Hippocampal formation (tissue), 2 donors: ENCODE measurements at regions not wholly inside any gene's neighbourhood (a gene's known extent, or its start where the extent isn't known, plus 50 kb on each side); places are given as distances from the start of the nearest gene placed in this dataset.

ENCODE experiments used
- DNase-seq, 2 donors: peaks; one replicate each; lab custom pipeline; 2025; lab: John Stamatoyannopoulos, UW

DNA sequence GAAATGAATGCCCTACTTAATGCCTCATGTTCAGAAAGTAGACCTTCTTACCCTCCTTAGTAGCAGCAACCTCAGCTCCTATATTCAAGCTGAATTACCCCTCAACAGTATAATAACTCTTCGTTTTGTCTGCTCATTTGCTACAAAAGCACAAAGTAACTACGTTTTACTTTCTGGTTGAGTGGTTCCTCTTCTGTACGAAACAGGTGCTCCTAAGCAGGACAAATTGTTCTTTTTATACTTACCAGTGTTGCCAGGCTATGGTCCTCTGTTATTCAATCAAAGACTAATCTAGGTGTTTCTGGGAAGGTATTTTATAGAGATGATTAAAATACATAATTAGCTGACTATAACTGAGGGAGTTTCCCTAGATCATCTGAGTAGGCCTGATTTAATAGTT is 484.2 kb upstream of the ADAMTS5 start:
- DNase-seq, result no peak

DNA sequence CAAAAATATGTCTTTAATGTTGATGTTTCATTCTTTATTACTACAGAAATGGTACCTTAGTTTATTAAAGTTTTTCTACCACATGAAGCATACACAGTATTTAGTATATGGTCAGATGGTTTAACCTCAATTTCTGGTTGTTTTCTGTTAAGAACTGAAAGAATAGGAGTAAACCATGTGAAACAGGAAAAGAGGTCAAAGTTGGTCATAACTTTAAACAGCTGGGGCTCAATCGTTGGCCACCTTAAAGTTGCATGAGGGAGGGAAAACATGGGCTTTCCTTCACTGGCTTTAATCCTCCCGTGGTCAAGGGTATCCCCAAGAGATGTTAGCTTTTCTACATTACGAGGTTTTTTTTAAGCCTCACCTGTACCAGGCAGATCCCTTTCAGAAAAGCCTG is 483.3 kb upstream of the ADAMTS5 start:
- DNase-seq, result no peak

DNA sequence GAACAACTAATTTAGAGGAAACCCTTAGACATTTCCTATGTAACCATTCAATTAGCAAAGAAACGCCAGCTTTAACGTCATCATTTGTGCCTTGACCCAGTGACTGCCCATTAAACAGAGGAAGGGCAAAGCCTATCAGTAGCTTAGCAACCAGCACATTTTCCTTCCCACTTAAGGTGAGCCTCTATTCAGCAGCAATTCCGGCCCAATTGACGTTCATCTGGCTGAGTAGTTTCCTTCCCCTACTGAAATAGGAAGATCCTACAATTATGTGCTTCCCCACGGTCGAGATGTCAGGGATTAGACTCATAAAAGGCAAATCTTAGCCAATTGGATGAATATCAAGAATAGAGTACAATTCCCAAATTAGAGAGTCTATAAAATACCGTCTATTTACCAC is 482.1 kb upstream of the ADAMTS5 start:
- no peak for DNase-seq

DNA sequence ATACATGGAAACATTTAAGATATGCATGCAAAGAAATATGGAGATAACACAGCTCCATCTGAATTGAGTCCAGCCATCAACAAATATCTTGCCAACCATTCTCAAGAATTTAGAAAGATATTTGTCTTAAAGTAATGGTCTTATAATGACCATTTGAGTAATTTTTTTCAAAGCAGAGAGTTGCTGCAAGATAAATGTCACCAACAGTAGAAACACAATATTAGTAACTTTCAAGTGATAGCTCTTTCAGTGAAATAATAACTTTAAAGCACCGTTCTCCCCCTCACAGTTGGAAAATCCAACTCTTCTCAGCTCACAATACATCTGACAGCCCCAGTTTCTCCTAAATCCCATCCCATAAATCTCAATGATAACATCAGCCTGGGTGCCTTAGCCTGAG is 481.0 kb upstream of the ADAMTS5 start:
- DNase-seq, result no peak

DNA sequence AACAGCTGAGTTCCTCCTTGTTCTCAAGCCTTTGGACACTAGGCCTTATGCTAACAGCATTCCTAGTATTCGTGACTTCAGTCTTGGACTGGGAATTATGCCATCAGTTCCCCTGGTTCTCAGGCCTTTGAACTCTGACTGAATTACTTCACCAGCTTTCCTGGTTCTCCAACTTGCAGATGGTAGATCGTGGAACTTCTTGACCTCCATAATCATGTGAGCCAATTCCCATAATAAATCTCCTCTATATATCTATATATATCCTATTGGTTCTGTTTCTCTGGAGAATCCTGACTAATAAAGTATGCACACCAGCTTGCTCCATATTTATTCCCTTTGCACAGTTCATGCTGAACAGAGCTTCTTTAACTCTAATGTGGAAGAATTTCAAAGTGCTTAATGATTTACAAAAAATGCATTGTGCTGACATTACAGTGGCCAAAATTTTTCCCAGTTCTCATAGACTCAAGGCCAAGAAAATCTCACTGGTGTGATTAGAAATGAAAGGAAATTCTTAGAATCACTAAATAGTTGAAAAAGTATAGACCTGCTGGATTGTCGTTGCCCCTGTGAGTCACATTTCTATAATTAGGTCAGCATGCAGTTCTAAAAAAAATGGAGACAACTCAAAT is 462.9 kb upstream of the ADAMTS5 start:
- DNase-seq, result no peak

DNA sequence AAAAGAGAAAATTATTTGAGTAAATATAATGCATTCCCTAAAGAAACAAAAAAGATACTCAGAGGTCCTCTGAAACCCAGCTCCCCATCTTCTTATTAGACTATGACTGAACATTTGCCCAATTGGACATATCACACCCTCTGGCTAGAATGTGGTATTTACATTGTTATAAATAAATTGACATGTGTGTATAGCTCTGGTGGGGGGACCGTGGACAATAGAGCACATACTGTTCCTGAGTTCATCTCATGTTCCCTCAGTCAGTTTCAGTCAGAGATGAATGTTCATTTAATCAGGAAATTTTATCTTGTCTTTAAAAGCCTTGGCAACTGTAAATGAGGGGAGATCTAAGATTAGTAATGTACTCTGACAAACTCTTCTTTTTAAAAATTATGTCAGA is 459.3 kb upstream of the ADAMTS5 start:
- DNase-seq, result no peak

DNA sequence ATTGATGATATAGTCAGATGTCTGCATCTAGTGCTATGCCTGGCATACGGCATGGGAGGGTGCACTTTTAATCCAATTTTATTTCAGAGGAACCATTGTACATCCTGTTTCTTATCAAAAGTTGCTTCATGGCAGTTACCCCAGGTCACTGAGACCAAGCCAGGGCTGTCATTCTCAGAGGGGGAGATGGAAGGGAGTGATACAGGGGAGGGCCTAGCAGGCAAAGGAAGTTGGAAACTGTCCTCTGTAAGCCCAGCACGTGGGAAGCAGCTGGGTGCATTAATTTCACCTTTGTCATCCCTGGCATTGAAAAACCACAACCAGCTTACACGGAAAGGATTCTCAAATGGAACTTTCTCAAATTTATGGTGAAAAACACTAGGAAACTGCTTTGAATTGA is 458.7 kb upstream of the ADAMTS5 start:
- DNase-seq, result no peak

DNA sequence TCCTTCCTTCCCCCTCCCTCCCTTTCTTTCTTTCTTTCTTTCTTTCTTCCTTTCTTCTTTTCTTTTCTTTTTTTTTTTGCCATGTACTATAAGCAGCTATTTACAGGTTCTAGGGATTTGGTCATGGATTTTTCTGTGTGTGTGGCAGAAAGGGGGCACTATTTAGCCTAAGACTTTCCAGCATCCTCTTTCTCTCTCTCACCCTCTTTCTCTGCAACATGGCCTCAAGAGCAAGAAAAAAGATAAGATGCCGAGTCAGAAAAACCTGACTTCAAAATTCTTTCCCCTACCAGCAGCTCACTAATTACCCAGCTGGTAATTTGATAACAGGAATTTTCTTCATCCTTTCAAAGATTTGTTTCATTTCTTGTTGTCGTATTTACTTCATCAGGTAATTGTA is 458.3 kb upstream of the ADAMTS5 start:
- no peak for DNase-seq

DNA sequence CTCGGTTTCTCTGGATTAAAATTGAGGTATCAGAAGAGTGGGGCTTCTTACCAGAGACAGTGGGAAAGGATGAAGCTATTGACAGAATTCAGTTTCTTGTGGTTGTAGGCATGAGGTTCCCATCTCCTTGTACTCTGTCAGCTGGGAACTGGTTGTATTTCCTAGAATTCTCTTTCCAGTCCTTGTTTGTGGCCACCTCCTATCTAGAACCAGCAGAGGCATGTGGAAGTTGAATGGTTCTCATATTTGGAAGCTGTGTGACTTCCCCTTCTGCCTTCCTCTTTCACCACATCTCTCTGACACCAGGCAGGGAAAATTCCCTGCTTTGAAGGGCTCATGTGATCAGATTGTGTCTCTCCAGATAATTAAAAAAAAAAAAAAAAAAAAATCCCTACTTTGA is 457.7 kb upstream of the ADAMTS5 start:
- no peak for DNase-seq

DNA sequence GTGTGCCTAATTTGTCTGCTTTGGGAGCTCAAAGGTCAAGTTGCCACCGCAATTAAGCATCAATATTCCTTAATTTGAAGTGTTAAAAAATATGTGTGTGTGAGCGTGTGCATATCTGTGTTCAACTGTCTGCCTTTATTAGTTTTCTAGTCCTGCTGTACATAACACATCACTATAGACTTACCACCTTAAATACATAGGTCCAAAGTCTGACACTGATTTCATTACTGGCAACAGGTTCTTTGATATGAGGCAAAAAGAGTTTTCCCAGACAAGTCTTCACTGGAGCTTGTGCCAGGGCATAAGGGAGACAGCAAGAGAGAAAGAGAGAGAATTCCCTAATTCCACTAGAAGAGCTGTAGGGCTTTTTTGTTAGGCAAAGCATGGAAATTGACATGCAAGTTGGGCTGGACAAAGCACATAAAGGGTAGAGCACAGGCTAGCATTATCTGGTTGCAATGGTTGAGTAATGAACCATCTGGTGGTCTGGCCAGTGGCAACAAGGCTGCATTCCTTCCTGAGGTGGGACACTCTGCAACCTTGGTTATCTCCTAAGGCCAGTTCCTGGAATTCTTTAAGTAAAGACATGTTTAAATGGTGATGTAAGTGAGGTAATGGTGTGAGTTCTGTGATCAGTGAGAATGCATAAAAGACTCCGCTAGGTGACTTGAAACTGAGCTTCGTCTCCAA is 457.2 kb upstream of the ADAMTS5 start:
- no peak for DNase-seq

DNA sequence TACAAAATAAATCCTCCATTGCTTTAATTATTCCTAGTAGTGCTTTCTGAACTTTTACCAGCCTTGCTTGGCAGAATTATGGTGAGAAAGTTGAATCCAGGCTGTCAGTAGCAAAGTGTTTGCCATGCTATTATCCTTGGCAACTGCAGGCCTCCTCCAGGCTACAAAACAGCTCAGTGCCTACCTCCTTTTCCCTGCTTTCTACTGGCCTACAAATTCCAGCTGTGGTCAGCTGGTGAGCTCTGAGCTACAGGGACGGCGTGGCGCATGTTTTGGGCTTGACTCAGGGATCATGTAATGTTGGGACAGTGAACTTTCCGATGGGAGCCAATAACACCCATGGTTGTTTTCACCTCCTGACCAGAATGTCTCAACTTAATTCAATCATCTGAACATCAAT is 456.1 kb upstream of the ADAMTS5 start:
- DNase-seq, result no peak

DNA sequence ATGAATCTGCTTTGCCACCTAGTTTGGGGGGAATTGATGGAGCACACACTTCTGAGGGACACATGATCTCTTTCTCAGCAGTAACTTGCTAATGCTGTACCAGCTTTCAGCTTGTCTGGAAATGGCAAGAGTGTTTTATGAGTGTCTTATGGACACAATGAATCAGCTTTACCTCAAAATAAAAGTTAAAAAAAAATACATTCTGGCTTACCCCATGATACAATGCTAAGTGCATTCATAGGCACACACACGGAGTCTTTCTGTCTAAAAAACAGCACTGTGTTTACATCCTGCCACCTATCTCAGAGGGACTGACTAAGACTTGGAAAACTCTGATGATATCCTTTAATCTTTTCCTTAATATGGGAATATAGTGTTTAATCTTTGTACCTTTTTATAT is 455.5 kb upstream of the ADAMTS5 start:
- no peak for DNase-seq

DNA sequence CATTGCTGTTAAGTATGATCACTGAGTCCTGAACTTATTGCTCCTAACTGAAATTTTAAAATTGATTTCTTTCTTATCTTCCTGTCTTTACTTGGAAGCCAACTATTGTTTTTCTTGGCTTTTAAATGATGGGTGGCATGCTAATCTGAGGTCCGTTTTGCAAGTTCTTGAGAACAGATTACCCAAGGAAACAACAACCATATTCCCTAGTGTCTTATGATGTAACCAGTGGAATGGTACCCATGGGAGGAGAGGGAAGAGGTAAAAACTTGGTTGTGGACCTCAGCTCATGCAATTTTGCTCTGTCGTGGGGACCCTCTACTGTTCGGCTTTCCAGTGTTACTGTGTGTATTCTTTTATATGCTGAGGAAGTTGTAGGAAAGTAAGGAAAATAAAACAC is 454.8 kb upstream of the ADAMTS5 start:
- no peak for DNase-seq

DNA sequence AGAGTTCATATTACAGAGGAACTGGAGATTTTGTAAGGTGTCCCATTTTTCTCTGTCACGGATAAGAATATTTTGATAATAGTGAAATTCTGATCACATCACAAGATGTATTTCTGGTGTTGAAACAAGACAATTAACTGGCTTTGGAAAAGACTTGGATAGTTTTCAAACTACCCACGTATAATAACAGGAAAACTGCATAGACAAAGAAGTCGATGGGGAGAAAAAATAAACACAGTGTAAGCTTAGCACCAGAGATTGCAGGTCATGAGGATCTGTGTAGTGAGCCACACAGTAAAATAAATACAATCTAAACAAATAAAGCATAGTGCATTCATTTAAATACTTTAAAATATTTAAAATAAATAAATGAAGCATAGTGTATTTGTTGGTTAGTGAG is 452.3 kb upstream of the ADAMTS5 start:
- DNase-seq, result no peak

DNA sequence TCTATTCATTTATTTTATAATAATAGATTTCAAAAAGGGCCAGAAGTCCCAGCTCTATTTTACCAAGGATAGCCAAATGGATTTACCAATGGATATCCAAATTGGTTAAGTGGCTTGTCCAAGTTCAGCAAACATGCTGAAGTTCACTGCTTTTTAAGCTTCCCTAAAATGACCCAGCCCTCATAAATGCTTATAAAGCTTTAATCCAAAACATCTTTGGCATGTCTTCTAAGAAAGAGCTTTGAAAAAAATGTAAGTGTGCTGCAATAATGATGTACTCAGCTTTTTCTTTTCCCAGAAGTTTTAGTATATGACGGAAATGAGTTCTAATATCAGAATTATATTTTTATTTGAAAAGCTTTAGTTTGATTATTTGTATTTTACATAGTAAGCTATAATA is 451.5 kb upstream of the ADAMTS5 start:
- DNase-seq, result no peak

DNA sequence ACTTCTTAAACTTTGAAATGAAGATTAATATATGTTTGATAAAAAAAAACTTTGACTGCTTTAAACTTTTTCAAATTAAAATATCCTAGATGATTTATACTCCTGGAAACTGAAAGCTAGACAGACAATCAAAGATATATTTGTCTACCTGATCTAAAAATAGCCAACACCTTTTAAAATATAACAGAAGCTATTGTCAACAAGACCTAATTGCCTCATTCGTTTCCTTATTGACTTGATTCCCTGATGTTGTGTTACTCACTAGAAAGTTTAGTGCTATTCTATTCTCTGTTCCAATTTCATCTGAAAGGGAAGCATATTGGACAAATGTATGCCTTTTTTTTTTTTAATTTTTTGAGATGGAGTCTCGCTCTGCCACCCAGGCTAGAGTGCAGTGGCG is 445.6 kb upstream of the ADAMTS5 start:
- DNase-seq, result no peak

DNA sequence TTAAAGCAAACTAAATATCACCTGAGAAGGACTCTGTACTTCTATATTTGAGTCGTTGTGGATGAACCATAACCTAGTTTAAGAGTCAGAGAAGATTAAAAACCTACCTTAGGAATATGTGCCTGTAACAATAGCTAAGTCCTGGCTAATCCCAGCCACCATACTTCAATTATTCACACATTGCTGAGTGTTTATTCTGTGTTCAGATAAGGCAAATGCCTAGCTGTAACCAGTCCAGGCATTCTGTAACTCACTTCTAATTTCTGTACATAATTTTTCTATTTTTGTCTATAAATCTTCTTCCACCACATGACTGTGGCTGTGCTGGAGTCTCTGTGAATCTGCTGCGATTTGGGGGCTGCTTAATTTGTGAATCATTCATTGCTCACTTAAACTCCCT is 441.9 kb upstream of the ADAMTS5 start:
- DNase-seq, result no peak

DNA sequence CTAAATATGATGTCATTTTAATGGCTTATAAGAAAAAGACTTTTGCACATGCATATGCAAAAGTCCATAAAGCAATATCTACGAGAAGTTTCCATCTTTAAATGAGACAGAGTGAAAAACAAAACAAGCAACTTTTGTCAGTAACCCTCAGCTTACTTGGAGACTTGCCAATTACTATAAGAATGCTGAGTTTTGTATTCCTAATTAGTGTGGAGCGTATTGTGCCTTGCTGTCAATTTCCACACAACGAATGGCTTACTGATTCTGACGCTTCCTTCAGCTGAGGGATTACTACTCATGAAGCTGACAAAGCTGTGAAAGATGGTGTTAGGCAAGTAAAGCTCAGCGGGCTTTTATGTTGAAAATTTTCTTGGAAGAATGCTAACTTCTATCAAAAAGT is 440.4 kb upstream of the ADAMTS5 start:
- DNase-seq, result peak in 1 of 2 donors; percentile 28

DNA sequence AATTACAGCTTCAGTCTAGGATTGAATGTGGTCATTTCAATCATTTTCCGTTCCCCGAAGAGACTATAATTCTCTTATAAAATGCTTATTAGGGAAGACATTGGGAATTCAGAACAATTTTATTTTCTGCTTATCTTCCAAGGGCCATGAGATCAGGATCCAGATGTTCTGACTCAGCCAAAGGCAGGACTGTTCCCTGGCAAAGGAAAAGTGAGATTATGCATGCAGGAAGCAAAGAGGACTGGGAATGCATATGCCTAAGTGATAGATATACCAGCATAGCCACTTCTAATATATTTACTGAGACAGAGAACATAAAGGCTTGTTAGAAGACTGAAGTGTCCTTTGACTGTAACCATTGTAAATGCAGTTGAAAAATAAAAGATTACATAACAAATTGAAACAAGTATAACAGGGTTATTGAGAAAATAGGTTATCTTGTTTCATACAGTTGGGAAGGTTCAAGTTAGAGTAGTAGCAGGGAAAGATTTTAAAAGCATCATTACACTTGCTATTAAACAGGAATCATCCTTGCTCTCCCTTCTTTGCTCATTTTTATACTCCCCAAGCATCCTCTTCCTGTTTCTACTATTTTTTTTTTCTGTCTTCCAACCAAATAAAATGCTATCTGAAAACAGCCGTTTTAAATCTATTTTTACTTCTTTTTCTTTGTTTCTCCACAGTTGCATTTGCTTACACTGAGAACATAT is 439.6 kb upstream of the ADAMTS5 start:
- DNase-seq, result no peak

DNA sequence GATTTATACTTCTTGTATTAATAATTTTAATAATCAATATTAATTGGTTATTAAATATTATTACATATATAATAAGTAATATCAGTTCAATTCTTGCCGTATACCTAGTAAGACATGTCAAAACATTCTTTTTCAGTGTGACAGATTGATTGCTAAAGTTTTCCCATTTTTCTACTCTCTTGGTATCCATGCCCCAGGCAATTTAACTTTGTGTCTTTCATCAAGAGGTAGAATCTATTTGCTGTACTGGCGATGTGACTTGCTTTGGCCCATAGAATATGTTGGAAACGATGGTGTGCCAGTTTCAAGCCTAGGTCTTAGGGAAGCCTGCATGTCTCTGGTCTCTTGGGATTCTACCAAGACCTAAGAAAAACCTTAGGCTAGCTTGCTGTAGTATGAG is 436.1 kb upstream of the ADAMTS5 start:
- no peak for DNase-seq

DNA sequence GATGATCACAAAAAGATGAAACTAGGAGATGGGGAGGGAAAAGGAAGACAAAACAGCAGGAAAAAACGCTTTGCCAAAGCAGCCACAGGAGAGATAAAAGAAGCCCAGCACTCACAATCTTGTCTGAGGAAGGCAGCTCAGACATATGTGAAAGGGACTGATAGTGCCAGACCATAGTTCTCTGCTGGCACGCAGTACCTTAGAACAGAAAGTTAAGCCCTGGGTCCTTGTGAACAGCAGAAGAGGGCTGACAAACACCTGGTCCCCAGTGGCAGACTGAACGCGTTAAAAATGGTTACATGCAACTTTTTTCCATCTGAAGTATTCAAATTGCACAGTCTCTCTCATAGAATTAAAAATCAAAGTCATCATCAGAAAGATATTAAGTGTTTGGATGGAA is 433.2 kb upstream of the ADAMTS5 start:
- DNase-seq, result no peak

DNA sequence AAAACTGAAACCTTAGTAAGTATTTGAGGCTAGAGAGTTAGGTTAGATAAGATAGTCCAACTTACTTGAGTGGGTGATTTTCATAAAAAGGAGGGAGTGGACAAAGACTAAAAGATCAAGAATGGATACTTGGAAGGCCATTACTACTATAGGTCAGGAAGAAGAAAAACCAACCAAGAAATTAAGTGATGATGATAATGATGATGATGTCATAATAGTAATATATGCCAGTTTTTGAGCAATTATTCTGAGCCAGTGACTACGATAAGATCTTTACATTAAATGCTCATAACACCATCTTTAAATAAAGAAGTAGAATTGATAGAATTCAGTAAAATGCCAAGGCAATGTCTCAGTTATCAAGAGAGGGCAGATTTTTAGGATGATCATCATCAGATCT is 430.7 kb upstream of the ADAMTS5 start:
- no peak for DNase-seq

DNA sequence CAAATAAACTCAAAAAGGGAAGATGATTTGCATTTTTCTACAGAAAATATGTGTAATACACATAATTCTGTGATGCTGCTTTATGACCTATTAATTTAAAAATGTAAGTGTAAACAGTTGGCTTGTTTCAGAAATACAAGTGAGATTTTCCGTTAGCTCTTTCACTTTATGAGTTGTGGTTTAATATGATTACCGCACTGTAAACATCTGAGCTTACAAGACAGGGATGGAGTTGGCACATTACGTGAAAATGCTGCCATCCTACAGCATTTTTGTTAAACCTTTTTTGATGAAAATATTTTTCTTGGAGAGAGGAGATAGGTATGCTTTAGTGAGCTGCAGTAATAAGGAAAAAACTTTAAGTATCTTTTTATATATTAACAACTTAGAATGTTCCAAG is 426.8 kb upstream of the ADAMTS5 start:
- DNase-seq, result no peak

DNA sequence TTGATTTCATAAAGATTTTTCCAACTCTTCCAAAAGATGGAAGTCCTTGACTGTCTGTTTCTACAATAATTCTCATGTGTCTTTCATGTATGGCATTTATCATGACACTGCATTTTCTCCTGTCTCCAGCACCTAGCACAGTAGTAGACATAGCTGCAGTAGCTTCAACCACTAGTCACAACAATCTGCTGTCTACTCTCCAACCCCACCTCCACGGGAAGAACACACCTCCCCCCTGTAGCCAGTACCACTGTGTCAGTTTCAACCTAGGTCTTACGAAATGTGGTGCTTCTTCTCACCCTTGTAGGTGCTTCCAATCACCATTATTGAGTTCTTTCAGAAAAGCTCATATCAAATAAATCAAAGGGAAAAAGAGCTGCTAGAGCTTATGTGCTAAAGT is 425.1 kb upstream of the ADAMTS5 start:
- no peak for DNase-seq
